ENCODE measurements at regions not wholly inside any gene's neighbourhood (a gene's known extent, or its start where the extent isn't known, plus 50 kb on each side); places are given as distances from the start of the nearest gene placed in this dataset.
"Not testable (repeated sequence)": the region's sequence is repeated elsewhere in the genome, so short reads cannot be mapped to it uniquely, and the experiment has no call there.

GRCh38 chr1:215425138-215425537 is 142.0 kb upstream of the KCTD3 start:
- TF ChIP-seq CTCF (IDR thresholded peaks at IDR 0.05; ENCODE audit: borderline replicate concordance, control extremely low read depth, extremely low read depth, insufficient read depth, missing control alignments): no peak
- in situ Hi-C loops (cut with MboI; ENCODE audit: low sequenced_read_pairs, unreplicated experiment): no loop called here
- no peak for DNase-seq (ENCODE audit: low spot score)

GRCh38 chr1:215426101-215426500 is 141.0 kb upstream of the KCTD3 start:
- no peak for TF ChIP-seq CTCF (IDR thresholded peaks at IDR 0.05; ENCODE audit: borderline replicate concordance, control extremely low read depth, extremely low read depth, insufficient read depth, missing control alignments)
- in situ Hi-C loops (cut with MboI; ENCODE audit: low sequenced_read_pairs, unreplicated experiment): no loop called here

GRCh38 chr1:215432483-215433227 is 134.4 kb upstream of the KCTD3 start:
- DNase-seq (ENCODE audit: low spot score); in situ Hi-C loops (cut with MboI; ENCODE audit: low sequenced_read_pairs, unreplicated experiment): not testable (repeated sequence)

More at GRCh38 chr1:215426101-215426500, 141.0 kb upstream of the KCTD3 start:
- no peak for DNase-seq (ENCODE audit: low spot score)

GRCh38 chr1:215433237-215433636 is 133.9 kb upstream of the KCTD3 start:
- in situ Hi-C loops (cut with MboI; ENCODE audit: low sequenced_read_pairs, unreplicated experiment): no loop called here
- no peak for DNase-seq (ENCODE audit: low spot score)
- TF ChIP-seq CTCF (IDR thresholded peaks at IDR 0.05; ENCODE audit: borderline replicate concordance, control extremely low read depth, extremely low read depth, insufficient read depth, missing control alignments): no peak

- no peak for DNase-seq (ENCODE audit: low spot score)
- in situ Hi-C loops (cut with MboI; ENCODE audit: low sequenced_read_pairs, unreplicated experiment): no loop called here
- no peak for TF ChIP-seq CTCF (IDR thresholded peaks at IDR 0.05; ENCODE audit: borderline replicate concordance, control extremely low read depth, extremely low read depth, insufficient read depth, missing control alignments)
Observed at GRCh38 chr1:215439549-215439948, 127.6 kb upstream of the KCTD3 start.

- in situ Hi-C loops (cut with MboI; ENCODE audit: low sequenced_read_pairs, unreplicated experiment): no loop called here
- no peak for TF ChIP-seq CTCF (IDR thresholded peaks at IDR 0.05; ENCODE audit: borderline replicate concordance, control extremely low read depth, extremely low read depth, insufficient read depth, missing control alignments)
- no peak for DNase-seq (ENCODE audit: low spot score)
Observed at GRCh38 chr1:215444715-215445414, 122.2 kb upstream of the KCTD3 start.

GRCh38 chr1:215448014-215448413 is 119.1 kb upstream of the KCTD3 start:
- DNase-seq (ENCODE audit: low spot score); in situ Hi-C loops (cut with MboI; ENCODE audit: low sequenced_read_pairs, unreplicated experiment): not testable (repeated sequence)

- in situ Hi-C loops (cut with MboI; ENCODE audit: low sequenced_read_pairs, unreplicated experiment); DNase-seq (ENCODE audit: low spot score): not testable (repeated sequence)
Observed at GRCh38 chr1:215449147-215449546, 118.0 kb upstream of the KCTD3 start.

Data from GM13976 (cell line).